ENCODE measurements at regions not wholly inside any gene's neighbourhood (a gene's known extent, or its start where the extent isn't known, plus 50 kb on each side); places are given as distances from the start of the nearest gene placed in this dataset.
"Not testable (repeated sequence)": the region's sequence is repeated elsewhere in the genome, so short reads cannot be mapped to it uniquely, and the experiment has no call there.

DNA sequence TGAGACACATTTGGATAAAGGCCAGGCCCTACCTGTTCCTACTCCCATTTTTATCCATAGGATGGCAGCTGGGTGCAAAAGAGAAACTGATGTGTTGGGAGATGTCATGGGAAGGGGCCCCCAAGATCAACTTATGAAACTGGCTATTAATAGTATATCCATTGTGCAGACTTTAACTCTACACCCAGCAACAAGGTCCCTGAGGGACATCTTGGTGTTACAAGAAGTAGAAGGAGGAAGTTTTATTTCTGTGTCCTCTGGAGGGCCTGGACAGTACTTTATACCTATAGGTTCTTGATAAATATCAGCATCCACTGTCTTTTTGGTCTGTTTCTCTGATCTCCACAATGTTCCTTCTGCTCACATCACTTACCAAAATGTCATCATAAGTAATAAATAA lies 84.6 kb downstream of the BTG1 start:
- no peak for DNase-seq (ENCODE audit: low spot score)

DNA sequence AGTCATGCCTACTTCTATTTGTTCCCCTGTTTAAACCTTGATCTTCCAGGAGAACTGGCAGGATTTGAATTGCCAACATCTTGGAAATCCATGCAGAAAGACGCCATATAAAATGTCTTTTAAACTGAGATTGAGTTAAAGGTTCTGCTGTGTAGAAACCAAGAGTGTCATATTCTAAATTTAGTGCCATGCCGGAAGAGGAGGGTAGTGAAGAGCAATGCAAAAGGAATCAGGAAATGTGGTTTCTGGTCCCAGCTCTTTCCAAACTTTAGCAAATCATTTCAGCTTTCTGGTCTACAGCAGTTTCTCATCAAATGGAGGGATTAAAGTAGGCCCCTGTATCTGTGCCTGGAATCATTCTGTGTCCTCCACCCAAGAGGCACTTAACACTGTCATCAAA lies 85.7 kb downstream of the BTG1 start:
- DNase-seq (ENCODE audit: low spot score): no peak

DNA sequence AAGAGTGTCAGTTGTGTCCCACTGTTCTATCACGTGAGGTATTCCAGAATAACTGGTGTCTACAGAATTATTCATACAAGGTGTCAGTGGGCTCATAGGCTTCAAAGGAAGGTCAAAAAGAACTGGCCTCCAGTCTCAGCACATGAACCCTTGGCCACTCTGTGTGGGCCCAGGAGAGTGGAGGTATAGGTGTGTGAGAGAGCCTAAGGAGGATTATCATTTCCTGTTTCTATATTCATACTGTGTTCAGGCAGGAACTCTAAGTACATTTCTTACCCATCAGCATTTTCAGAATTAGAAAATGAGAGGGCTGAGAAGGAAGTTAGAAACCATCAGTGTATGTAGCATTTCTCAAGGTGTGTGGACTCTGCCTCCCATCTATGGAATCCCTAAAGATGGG lies 87.0 kb downstream of the BTG1 start:
- no peak for DNase-seq (ENCODE audit: low spot score)

DNA sequence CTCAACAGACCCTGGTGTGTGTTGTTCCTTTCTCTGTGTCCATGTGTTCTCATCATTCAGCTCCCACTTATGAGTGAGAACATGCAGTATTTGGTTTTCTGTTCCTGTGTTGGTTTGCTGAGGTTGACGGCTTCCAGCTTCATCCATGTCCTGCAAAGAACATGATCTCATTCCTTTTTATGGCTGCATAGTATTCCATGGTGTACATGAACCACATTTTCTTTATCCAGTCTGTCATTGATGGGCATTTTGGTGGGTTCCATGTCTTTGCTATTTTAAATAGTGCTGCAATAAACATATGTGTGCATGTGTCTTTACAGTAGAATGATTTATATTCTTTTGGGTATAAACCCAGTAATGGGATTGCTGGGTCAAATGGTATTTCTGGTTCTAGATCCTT lies 88.9 kb downstream of the BTG1 start:
- DNase-seq (ENCODE audit: low spot score): not testable (repeated sequence)

DNA sequence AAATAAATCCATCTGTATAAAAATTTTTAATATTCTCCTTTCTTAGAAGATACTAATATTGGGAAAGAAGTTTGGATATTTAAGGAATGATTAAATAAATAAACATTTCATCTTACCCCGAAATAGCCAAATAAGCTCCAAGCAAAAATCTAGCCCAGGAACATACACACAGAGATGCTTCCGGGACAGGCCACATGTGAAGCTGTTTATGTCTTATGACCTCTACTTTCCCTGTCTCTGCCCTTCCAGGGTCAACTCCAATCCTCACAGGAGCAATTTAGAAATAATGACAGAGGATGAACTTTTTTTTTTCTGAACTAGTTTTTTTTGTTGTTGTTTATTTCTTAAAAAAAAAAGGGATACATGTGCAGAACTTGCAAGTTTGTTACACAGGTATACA lies 89.4 kb downstream of the BTG1 start:
- no peak for DNase-seq (ENCODE audit: low spot score)

DNA sequence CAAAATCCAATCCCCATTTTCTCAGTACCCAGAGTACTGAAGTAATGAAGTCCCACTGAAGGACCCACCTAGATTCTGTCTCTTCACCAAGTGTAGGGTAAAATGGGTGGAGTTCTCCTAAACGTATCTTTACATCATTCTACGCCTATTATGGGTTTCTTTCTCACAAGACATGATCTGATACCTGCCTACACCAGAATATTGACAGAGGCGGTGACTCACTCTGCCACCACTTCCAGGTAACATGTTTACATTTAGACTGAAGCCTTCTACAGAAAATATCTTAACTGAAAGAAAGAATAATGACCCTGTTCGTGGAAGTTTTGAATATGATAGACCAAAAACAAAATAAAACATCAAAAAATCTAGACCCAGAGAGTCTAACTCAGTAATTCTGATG lies 89.8 kb downstream of the BTG1 start:
- DNase-seq (ENCODE audit: low spot score): no peak

DNA sequence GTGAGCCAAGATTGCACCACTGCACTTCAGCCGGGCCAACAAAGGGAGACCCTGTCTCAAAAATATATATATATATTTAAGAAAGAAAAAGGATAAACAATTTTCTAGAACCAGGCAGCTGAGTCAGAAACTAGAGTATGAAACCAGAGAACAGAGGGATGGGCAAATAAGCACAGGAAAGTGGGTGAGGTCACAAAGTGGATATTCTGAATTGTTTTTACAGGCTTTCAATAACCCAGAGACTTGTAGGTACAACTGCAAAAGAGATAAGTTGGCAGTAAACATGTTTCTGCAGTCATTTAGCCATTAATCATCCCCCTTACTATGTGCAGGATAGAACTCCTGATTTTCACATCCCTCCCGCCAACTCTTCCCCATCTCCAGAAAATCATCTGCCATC lies 94.2 kb downstream of the BTG1 start:
- DNase-seq (ENCODE audit: low spot score): no peak

DNA sequence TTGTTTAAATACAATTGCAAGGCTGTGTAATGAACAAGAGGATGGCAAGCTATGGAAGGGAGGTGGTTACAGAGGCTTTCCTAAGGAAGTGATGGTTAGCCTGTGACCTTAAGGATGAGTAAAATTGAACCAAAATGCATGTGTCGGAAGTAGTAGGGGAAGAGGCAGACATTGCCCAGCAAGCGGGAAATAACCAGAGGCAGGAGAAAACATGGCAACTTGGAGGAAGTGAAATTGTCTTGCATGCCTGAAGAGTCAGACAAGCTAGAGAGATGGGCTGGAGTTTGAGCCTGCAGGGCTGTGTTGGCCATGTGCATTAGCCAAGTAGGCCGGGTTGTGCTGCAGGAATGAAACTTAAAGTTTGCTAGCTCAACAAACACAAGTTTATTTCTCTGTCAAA lies 96.2 kb downstream of the BTG1 start:
- DNase-seq (ENCODE audit: low spot score): no peak

DNA sequence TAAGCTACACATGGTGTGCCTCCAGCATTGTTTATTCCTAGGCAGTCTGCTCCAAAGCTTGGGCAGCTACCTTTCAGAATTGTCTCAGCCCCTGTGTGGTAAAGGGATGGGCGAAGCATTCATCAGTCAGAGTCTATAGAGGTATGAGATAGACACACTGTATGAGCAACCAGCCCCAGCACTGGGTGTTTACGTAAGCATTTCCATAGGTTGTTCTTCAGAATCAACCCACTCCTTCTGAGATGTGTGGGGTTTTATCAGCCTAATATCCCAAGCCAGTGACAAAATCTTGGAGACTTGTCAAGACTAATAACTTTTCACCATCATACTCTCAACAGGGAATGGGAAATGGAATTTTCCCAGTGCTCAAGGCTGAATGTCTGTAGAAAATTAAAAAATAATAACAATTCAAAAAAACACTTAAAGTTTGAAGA lies 98.2 kb downstream of the BTG1 start:
- DNase-seq (ENCODE audit: low spot score): no peak

DNA sequence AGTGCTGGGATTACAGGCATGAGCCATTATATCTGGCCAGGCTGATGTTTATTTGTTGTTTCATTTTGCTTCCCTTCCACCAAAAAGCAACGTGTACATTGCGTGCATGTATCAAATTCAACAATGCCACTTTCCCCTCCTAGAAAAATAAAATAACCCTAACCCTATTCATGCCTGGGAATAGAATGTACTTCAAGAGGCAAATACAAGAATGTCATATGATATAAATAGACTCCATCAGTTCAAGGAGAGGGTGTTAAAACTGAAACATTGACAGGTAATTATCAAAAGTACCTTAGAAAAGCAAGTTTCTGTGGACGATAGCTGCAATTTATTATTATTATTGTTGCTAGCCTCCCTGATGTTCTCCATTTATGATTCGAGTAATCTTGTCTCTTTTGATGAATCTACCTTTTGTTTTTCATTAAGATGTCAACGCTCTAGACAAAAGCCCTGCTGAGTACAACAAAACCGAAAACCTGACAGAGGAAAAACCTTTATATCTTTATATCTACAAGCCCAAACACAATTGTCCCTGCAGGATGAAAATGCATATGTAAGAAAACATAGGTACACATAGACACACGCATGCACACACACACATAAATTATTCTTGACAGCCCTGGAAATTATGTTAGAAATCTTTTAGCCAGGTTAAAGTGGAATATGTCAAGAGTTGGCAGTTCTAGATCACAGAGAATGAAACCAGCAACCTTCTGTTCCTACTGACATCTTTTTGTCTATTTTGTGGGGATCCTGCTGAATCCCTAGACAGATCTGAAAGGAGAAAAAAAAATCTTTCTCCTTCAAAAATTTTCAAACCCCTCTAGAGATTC lies 98.9 kb downstream of the BTG1 start:
- no peak for DNase-seq (ENCODE audit: low spot score)

DNA sequence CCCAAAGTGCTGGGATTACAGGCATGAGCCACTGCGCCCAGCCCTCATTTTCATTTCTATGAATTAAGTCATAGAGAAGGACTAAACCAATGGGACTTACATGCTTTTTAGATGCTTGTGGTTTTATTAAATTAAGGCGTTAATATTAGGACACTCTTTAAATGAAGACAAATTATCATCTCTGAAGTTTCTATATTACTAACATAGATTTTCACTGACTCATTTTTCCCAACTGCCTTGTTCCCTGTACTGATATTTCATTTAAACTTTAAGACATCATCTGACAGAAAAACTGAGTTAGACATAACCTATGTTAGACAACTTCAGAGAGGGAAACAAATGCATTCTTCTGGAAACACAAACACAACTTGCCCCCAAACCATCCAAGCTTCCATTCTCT lies 99.8 kb downstream of the BTG1 start:
- no peak for DNase-seq (ENCODE audit: low spot score)

DNA sequence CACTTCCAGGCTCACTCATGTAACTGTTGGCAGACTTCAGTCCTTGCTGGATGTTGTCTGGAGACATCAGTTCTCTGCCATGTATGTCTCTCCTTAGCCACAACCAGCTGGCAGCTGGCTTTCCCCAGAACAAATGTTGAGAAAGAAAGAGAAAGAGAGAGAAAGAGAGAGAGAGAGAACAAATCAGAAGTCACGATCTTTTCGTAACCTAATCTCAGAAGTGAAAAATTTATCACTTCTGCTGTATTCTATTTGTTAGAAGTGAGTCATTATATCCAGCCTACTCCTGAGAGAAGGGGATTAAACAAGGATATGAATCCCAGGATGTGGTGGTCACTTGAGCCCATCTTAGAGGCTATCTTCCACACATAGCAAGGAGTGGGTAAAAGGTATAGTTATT lies 101.2 kb downstream of the BTG1 start:
- no peak for DNase-seq (ENCODE audit: low spot score)

DNA sequence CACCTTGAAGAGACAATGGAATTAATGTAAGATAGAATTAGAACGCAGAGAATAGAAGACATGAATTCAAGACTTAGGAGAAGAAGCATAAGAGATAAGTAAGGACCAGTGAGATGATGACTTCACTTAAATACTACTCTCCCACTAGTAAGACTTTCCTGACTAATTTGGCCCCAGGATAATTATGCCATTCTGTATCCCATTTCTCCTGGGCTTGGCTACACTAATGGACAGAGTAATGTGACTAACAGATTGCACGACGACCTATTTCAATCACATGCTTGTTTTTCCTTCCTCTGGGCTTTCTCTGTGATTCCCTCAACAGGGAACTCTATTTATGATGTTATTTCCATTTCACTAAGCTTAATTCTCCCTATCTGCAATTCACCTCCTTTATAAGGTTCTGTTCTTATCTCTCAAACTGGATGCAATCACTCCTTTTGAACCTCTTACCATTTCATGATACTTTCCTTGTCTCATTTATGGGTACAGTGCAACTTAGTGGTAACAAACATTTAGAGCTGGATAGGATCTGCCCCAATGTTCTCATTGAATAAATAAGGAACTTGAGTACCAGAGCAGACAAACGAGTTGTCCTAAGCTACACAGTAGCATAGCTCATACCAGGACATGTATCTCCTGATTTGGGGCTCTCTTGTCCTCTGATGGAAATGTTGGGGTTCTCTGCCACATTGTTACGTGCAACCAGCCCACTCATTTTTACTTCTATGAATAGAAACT lies 102.7 kb downstream of the BTG1 start:
- DNase-seq (ENCODE audit: low spot score): no peak

DNA sequence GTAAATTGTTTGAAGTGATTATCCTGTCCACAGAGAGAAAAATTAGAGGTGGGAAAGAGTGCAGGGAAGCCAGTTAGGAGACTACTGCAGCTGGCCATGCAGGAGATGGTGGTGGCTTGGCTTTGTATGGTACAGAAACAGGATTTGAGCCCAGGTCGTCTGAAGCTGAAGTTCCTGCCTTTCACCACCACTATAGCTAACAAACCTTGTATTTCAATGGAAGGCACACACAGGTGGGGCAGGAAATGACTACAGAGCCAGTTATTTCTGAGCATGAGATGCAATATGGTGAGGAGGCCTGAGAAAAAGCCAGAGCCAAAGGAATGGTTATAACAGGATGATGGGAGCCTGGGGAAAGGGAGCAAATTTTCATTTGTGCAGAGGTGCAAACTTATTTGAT lies 103.9 kb downstream of the BTG1 start:
- DNase-seq (ENCODE audit: low spot score): no peak

DNA sequence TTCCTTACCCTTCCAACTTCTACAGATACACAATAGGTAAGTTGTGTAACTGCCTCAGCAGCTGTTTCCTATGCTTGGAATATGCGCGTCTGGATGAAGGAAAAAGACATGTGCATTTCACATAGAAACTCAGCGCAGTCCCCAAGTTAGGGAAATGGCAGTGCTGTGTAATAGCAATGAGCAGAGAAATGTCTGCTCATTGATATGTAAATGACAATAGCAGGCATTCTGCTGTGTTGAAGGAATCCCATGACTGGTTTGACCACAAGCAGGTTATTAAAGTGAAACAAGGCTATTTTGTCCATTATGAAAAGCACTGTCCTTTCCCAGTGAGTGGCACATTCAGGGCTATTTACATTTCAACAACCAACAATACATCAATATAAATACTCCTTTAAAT lies 106.6 kb downstream of the BTG1 start:
- DNase-seq (ENCODE audit: low spot score): peak; percentile 88

DNA sequence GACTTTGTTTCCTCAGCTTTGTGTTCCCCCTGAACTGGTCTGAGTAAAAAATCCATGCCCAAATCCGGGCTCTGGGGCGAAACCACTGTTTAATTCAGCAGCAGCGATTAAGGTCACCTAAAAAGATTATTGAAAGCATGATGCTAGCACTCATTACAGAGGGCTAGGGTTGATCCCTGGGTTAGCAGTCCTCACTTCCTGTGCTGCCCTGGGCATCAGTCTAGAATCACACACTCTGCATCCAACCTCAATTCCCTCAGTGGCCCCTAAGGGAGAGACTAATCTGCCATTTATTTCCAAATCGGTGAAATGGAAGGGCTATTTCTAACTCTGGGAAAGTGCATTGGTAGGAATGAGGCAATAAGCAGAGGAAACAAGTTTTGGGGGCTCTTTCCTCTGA lies 107.2 kb downstream of the BTG1 start:
- no peak for DNase-seq (ENCODE audit: low spot score)

DNA sequence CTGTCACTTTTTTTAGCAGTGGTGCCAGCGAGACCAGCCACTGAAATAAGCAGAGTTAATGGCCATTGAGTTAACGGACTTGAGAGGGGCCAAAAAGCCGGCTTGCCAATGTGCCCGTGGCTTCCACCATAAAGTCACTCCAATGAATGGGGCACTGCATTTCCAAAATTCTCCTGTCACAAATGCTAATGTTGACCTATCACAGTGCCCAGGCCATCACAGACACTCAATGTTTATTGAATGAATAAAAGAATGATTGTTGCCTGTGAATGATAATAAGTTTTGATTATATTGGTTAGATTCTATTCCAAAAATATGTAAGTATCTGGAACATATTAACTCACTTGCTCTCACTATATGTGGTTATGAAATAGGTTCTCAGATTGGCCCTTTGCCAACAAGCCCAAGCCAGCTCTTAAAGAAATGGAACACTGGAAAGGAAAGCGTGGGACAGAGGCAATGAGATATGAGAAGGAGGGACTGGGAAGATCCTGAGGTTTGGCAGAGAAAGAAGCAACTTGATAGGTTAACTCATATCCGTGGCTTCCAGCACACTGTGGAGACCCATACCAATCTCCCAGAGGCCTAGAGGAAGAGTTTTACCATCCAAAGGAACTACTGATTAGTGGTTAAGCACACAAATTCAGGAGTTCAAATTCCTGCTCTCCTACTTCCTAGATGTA lies 108.7 kb downstream of the BTG1 start:
- DNase-seq (ENCODE audit: low spot score): no peak

DNA sequence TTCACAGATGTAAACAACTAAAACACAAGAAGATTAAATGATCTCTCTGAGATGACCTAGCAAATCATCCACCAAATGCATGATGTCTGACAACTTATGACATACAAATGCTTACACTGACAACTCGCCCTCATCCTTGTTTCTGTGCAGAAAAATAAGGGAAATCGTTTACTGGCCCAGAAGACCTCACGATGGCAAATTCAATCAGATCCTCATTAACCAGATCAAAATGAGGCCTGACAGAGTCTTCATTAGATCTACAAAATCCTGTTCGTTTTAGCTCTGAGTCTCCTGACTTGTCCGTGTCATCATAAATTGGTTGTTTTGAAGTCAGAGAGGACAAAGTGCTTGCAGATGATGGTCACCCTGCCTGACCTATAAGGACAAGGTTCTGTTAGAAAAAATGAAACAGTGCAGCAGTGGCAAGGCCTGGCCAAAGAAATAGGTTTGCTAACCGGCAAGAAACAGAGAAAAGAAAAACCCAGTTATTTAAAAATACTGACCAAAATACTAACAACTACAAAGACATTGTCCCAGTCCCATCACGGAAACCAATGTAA lies 109.5 kb downstream of the BTG1 start:
- DNase-seq (ENCODE audit: low spot score): no peak

DNA sequence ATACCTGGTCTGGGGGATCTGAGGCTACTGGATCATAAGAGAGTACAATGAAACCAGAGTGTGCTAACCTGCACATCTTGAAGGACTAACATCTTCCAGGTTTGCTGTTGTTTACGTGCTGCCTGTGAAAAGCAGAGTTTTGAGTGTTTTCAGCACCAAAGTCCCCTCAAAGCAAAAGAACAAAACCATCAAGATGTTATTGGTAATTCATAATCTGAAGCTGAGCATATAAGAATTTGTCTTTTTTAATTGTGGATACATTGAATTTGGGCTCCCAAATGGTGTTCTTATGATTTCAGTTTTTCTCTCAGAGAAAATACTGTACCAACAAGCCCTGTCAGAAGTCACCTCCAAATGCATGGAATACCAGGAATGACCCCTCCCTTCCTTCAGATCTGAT lies 110.2 kb downstream of the BTG1 start:
- no peak for DNase-seq (ENCODE audit: low spot score)

DNA sequence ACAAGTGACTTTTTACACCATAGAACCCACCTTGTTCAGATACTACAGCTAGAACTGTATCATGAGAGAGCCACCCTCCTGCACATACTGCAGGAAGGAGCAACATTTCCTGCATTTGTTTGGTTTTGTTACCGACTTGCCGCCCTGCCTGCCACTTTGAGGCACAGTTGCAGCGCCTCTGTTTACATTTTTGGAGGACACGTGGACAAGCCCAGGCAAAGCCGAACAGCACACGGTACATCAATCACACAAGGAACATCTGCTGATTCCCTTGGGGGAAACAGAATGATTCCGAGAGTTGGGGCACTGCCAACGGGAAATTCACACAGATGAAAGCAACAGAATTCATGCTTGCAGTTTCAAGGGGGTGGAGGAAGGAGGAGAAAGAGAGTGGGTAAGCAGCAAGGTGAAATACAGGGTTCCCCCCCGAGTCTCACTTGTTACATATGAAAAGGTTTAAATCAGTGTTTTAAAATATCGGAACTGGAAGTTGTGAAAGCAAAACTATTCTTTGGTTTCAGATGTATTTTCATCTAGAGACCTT lies 110.7 kb downstream of the BTG1 start:
- peak; percentile 52 for DNase-seq (ENCODE audit: low spot score)

DNA sequence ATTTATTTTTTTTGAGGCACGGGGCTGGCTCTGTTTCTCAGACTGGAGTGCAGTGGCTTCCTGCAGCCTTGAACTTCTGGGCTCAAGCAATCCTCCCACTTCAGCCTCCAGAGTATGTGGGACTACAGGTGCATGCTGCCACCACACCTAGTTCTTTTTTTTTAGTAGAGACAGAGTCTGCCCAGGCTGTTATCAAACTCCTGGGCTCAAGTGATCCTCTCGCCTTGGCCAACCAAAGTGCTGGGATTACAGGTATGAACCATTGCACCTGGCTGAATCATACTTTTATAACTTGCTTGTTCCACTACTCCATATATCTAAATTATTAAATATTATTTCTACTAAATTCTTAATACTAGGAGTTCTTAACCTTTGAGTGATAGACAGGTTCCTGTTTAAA lies 111.6 kb downstream of the BTG1 start:
- no peak for DNase-seq (ENCODE audit: low spot score)

DNA sequence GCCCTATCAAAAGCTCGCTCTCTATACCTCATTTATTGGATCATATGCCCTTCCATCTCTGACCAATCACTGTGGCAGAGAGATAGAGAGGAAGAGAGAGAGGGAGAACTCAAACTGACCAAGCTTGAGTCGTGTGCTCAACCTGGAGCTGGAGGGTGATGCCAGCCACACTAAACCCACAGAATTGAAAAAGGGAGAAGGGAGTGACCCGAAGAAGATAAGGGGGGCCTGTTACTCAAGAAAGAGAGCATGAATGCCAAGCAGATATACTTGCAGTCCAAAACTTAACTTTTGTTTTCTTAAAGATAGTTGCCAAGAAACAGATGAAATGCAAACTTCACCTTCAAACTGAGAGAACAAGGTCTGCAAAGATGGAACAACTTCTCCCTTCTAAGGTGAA lies 112.7 kb downstream of the BTG1 start:
- no peak for DNase-seq (ENCODE audit: low spot score)

DNA sequence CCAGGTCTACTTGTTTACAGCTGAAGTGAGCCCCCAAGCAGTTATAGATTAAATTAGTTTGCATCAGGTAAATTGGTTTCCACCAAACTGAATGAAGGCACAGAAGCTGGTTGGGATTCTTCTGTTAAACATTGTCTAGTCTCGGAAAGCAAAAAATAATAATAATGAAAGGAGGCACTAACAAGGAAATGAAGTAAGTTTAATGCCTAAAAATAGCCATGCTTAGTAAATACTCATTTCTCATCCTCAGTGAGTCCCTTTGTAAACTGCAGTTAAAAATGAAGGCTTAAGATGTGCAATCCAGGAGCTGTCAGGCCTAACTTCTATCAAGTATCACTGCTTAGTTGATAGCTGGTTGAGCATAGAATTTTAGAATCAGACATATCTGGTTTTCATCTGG lies 113.5 kb downstream of the BTG1 start:
- no peak for DNase-seq (ENCODE audit: low spot score)

Data from COLO829 (cell line).